ENCODE measurements at regions not wholly inside any gene's neighbourhood (a gene's known extent, or its start where the extent isn't known, plus 50 kb on each side); places are given as distances from the start of the nearest gene placed in this dataset.
"Not testable (repeated sequence)": the region's sequence is repeated elsewhere in the genome, so short reads cannot be mapped to it uniquely, and the experiment has no call there.

DNA sequence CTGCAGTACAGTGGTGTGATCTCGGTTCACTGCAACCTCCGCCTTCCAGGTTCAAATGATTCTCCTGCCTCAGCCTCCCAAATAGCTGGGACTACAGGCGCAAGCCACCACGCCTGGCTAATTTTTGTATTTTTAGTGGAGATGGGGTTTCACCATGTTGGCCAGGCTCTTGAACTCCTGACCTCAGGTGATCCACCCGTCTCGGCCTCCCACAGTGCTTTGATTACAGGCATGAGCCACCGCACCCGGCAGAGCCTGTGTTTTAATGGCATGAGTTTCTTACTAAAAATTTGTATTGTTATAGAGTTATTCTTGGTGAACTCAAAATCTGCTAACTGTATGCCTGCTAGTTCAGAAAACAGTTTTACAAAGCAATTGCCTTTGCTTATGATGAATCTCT is 269.9 kb downstream of the SEMA3D start:
- not testable (repeated sequence) for TF ChIP-seq EZH2phosphoT487 (IDR thresholded peaks at IDR 0.05; ENCODE audit: insufficient read depth, low read depth); EZH2 (IDR thresholded peaks at IDR 0.05; ENCODE audit: insufficient read depth, poor library complexity, severe bottlenecking)

Data from GM23248 (cell line).